Activated CD8-positive, alpha-beta T cell treated with anti-CD3 and anti-CD28 coated beads for 36 hours (primary cell): ENCODE measurements at regions not wholly inside any gene's neighbourhood (a gene's known extent, or its start where the extent isn't known, plus 50 kb on each side); places are given as distances from the start of the nearest gene placed in this dataset.

Experiments
- ATAC-seq: fragments of 200-7000 bp; cut with Tn5 transposase; one replicate; pipeline ENCODE4 v1.10.0; 2021; ENCODE audit warnings: mild to moderate bottlenecking, moderate library complexity
- CTCF ChIA-PET: fragments of 350-600 bp; sonication (Branson Sonifier 250); formaldehyde crosslinking; loops from one replicate; lab custom pipeline; 2021; ENCODE audit warnings: antibody characterized with exemption; lab: Charles Lee
- POLR2A ChIA-PET: fragments of 350-600 bp; sonication (Branson Sonifier 250); formaldehyde crosslinking; loops from one replicate; lab custom pipeline; 2021; ENCODE audit warnings: antibody characterized with exemption; lab: Charles Lee
- DNase-seq: peaks from one replicate; pipeline ENCODE4 v3.0.0-alpha.2; 2020
- H3K27ac Mint-ChIP-seq: one replicate; pipeline ENCODE4 v1.8.0; 2021; ENCODE audit warnings: mild to moderate bottlenecking, mixed read lengths
- H3K27me3 Mint-ChIP-seq: one replicate; pipeline ENCODE4 v1.8.0; 2021; ENCODE audit warnings: mixed read lengths
- H3K36me3 Mint-ChIP-seq: one replicate; pipeline ENCODE4 v1.8.0; 2021; ENCODE audit warnings: low read depth, mixed read lengths
- H3K4me1 Mint-ChIP-seq: one replicate; pipeline ENCODE4 v1.8.0; 2021; ENCODE audit warnings: low read depth, mixed read lengths
- H3K4me3 Mint-ChIP-seq: one replicate; pipeline ENCODE4 v1.8.0; 2021; ENCODE audit warnings: mild to moderate bottlenecking, moderate library complexity, mixed read lengths
- H3K9me3 Mint-ChIP-seq: one replicate; pipeline ENCODE4 v1.8.0; 2021; ENCODE audit warnings: mixed read lengths
- CTCF ChIP-seq: fragments of 200-600 bp; IDR thresholded peaks from one replicate; pipeline ENCODE4 v1.8.0; 2022; ENCODE audit warnings: antibody characterized with exemption, mild to moderate bottlenecking
- intact Hi-C: fragments of 100-400 bp; cut with micrococcal nuclease; formaldehyde crosslinking; loops from one replicate; pipeline ENCODE4 v1.10.0; 2022

DNA sequence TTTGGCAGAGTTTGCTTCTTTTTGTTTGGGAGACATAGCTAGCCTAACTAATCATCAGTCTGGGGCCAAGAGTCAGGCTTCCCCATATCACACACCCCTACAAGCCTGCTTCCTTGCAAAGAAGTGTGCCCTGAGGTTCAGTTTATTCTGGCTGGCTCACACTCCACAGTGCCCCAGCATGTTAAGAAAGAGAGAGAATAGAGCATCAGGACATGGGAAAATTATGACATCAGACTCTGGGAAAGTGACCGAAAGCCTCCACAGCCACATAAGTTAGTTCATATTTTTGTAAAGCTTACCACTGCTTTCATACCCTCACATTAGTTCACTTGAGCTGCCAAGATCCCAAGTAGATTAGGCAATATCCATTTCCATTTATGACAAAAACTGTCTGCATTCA lies 63.0 kb upstream of the CFAP161 start:
- DNase-seq (no peak), ATAC-seq (no peak)
- Mint-ChIP-seq H3K4me3 (no peak overlapping the region), H3K27me3 (peaks cover 4% of the 10 kb centered on the region), H3K27ac (no peak overlapping the region), H3K4me1 (peaks cover 11% of the 10 kb centered on the region), H3K9me3 (no peaks in the 10 kb centered on the region), H3K36me3 (no peaks in the 10 kb centered on the region)
- no peak for TF ChIP-seq CTCF
- CTCF ChIA-PET, result interaction anchor here (1.2 kb wide), 1 partner anchor 28 kb away, joined by 3 read pairs; no protein-coding TSS in a partner anchor
- POLR2A ChIA-PET, result no interaction called here
- intact Hi-C loops, result no loop called here

- no peaks in the 10 kb centered on the region for H3K9me3 Mint-ChIP-seq
- no peaks in the 10 kb centered on the region for H3K36me3 Mint-ChIP-seq
- H3K4me1 Mint-ChIP-seq, result peaks cover 11% of the 10 kb centered on the region
- H3K4me3 Mint-ChIP-seq, result no peak overlapping the region
- ChIA-PET POLR2A (no interaction called here), CTCF (interaction anchor here (1.2 kb wide), 1 partner anchor 28 kb away, joined by 3 read pairs; no protein-coding TSS in a partner anchor)
- peaks cover 4% of the 10 kb centered on the region for H3K27me3 Mint-ChIP-seq
- no peak overlapping the region for H3K27ac Mint-ChIP-seq
- intact Hi-C loops, result no loop called here
- ATAC-seq (no peak), DNase-seq (no peak)
- TF ChIP-seq CTCF, result no peak
Measured at GRCh38 chr15:81071705-81072104, 62.4 kb upstream of the CFAP161 start.

DNA sequence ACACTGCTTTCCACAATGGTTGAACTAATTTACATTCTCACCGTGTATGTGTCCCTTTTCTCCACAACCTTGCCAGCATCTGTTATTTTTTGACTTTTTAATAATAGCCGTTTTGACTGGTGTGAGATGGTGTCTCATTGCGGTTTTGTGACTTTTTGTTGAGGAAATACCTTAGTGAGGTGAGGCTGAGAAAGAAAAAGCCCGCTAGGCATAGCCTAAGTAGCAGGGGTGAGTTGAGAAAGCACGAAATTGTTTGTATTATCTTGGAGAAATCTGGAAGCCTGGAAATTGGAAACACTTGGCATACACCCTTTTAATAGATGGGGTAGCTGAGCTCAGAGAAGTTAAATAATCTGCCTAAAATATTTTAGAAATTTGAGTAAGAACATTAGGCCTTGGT lies 61.5 kb upstream of the CFAP161 start:
- intact Hi-C loops, result no loop called here
- no peaks in the 10 kb centered on the region for H3K9me3 Mint-ChIP-seq
- no peak overlapping the region for H3K4me3 Mint-ChIP-seq
- H3K27me3 Mint-ChIP-seq, result peaks cover 5% of the 10 kb centered on the region
- ChIA-PET POLR2A (no interaction called here), CTCF (no interaction called here)
- ATAC-seq (no peak), DNase-seq (no peak)
- no peak for TF ChIP-seq CTCF
- no peaks in the 10 kb centered on the region for H3K36me3 Mint-ChIP-seq
- peaks cover 11% of the 10 kb centered on the region for H3K4me1 Mint-ChIP-seq
- no peak overlapping the region for H3K27ac Mint-ChIP-seq

DNA sequence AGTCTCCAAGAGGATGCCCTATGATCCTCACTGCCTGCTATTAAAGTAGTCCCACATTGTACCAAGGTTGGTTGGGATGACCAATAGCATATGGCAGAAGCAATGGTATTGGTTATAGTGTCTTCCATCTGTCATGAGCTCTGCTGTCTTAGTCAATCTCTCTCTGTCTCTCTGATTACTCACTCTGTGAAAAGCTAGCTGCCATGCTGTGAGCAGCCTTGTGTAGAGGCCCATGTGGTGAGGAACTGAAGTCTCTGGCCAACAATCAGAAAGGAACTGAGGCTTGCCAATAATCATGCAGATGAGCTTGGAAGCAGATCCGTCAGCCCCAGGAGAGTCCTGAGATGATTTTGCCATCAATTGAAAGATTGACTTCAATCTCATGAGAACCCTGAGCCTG lies 60.3 kb upstream of the CFAP161 start:
- Mint-ChIP-seq H3K4me3 (no peak overlapping the region), H3K27me3 (peaks cover 6% of the 10 kb centered on the region), H3K27ac (no peak overlapping the region), H3K9me3 (no peaks in the 10 kb centered on the region), H3K4me1 (peaks cover 11% of the 10 kb centered on the region), H3K36me3 (no peaks in the 10 kb centered on the region)
- ATAC-seq (peak; percentile 66), DNase-seq (peak; percentile 10)
- CTCF ChIA-PET, result interaction anchor here (0.7 to 3.5 kb wide), 5 partner anchors 33 to 192 kb away, joined by 3 to 14 read pairs (median 3); no protein-coding TSS in a partner anchor
- intact Hi-C loops, result no loop called here
- POLR2A ChIA-PET, result no interaction called here
- no peak for TF ChIP-seq CTCF

DNA sequence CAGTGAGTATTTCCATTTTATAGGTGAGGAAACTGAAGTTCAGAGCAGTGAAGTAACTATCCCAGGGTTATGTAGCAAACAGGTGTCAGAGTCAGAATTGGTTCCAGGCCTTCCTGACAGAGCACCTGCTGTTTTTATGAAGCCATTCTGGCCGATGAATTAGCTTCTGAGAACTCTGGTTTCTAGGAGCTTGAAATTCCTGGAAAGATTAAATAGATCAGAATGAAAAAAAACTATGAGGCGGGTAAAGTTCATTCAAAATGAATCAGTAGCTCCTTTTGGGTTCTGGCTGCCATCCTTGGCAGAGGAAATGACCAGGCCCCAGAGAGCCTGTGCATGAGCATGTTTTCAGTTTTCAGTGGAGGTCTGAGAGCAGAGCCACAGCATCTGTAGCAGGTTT lies 59.3 kb upstream of the CFAP161 start:
- ChIA-PET CTCF (interaction anchor here (0.6 to 3.5 kb wide), 4 partner anchors 10 to 191 kb away, joined by 3 to 14 read pairs (median 4); no protein-coding TSS in a partner anchor), POLR2A (no interaction called here)
- peaks cover 11% of the 10 kb centered on the region for H3K4me1 Mint-ChIP-seq
- DNase-seq (peak; percentile 31), ATAC-seq (peak; percentile 68)
- no peaks in the 10 kb centered on the region for H3K9me3 Mint-ChIP-seq
- TF ChIP-seq CTCF, result no peak
- H3K27me3 Mint-ChIP-seq, result peaks cover 5% of the 10 kb centered on the region
- no peaks in the 10 kb centered on the region for H3K36me3 Mint-ChIP-seq
- no peak overlapping the region for H3K4me3 Mint-ChIP-seq
- H3K27ac Mint-ChIP-seq, result peak overlapping the region; percentile 79
- intact Hi-C loops, result no loop called here
